Choroid plexus epithelial cell (primary cell): ENCODE measurements at regions not wholly inside any gene's neighbourhood (a gene's known extent, or its start where the extent isn't known, plus 50 kb on each side); places are given as distances from the start of the nearest gene placed in this dataset.

ENCODE experiments used
- DNase-seq: peaks from one replicate; pipeline ENCODE4 v3.0.0-alpha.2; 2010; ENCODE audit warnings: low read depth
- H3K4me3 ChIP-seq: 2 replicates; pipeline ENCODE4 v1.5.1; 2011; ENCODE audit warnings: low read depth, mild to moderate bottlenecking, control low read depth, low read length, moderate library complexity
- CTCF ChIP-seq: conservative IDR thresholded peaks from 2 replicates; pipeline ENCODE4 v1.5.1; 2011; ENCODE audit warnings: low read depth, mild to moderate bottlenecking, control low read depth, inconsistent platforms, low read length, moderate library complexity

DNA sequence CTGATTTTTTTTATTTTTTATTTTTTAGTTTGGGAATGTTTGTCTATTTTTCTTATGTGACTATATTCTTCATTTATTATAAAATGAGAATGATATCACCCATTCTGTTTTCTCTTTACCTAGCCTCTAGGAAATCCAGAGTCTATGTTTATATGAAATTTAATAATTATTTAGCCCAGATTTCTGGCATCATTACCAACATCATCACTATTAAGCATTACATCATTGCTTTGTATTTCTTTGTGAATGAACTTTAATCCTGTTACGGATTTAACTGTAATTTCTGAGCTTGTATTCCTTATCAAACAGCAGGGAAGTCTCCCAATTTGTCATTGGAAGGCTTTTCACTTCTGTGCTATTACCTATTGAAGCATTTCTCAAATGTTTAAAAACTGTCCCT lies 72.7 kb upstream of the NOX3 start:
- DNase-seq = peak; percentile 18
- TF ChIP-seq CTCF = no peak
- H3K4me3 ChIP-seq = no peak overlapping the region

DNA sequence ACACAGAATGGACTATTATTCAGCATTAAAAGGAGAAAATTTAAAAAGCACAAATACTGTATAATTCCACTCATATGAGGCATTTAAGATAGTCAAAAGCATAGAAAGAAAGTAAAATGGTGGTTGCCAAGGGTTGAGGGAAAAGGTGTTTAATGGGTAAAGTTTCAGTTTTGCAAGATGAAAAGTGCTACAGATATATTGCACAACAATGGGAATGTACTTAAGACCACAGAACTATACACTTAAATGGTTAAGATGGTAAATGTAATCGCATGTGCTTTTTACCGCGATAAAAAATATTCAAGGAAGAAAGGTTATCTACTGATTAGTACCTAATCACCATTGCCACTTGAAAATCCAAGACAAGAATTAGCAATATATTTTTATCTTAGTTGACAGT lies 71.8 kb upstream of the NOX3 start:
- no peak for DNase-seq
- no peak overlapping the region for H3K4me3 ChIP-seq
- TF ChIP-seq CTCF = no peak

DNA sequence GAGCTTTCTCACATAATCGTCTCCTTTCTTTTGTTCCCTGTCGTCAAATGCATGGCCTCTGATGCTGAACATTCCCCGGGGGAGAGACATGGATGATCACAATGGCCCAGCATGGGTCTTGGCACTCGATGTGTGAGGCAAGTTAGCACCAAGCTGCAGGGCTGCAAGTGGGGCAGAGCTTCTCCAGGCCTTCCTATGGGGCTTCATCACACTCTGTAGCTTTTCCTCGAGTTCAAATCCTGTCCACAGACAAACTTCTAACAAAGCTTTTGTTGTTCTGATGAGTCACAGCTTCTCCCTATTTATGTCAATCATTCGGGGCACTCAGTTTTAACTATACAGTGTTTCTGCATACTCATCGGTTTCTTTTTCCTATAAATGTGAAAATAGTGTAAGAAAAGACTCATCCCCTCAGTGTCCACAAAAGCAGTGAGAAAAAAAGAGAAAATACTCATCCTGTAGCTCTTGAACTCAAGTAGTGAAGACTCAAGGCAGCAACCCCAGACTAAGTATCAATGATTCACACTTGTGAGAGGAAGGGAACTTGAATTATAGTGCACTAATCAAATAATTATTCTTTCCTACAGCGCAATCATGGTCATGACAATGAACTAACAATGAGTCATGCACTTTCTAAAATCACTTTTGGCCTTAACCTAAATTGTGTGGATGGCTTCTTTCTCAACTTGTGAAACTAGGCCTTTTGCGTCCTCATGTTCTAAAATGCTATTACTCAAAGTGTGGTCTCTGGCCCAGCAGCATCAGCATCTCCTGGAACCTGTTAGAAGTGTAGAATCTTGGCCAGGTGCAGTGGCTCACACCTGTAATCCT lies 68.4 kb upstream of the NOX3 start:
- DNase-seq = peak; percentile 47
- H3K4me3 ChIP-seq = no peak overlapping the region
- no peak for TF ChIP-seq CTCF

DNA sequence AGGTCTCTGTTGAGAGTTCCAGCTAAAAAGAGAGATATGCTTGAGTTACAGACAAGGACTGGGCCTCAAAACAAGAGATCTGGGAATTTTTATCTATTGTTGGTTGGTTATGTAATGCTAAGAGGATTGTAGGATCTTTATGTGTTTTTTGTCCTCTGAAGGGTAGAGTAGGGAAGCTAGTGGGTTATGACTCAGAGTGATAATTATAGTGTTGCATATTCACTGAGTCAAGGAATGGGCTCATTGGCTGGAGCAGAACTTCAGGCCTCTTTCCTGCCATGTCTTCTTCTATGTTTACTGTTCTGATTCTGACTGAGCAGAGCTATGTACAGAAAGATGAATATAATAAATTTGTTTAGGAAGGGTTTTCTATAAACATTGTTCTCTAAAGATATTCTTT lies 66.1 kb upstream of the NOX3 start:
- no peak overlapping the region for H3K4me3 ChIP-seq
- no peak for DNase-seq
- TF ChIP-seq CTCF = no peak

- TF ChIP-seq CTCF = no peak
- H3K4me3 ChIP-seq = no peak overlapping the region
- no peak for DNase-seq
Observed at GRCh38 chr6:155520078-155520477, 64.4 kb upstream of the NOX3 start.

DNA sequence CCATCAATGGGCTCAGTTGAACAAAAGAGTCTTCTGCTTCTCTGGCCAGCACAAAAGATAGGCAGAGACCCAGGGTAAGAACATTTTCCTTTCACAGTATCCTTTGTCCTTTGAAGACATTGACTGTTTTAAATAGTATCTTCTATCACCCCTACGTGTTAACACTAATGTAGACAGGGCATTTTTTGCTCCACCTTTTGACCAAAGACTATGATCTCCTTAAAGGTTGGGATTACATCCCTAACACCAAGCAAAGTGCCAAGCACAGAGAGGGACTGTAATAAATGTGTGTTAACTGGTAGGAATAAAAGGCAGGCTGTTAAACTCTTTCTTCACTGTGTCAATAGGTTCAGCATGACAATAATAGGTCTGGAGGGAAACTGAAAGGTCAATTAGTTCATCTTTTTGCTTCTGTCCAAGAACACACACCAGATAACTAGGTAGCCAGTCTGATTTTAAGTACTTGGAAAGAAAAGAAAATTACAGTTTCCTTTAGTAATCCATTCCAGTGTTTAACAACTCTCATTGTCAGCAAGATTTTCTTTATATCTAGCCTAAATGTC lies 63.6 kb upstream of the NOX3 start:
- no peak for TF ChIP-seq CTCF
- H3K4me3 ChIP-seq = no peak overlapping the region
- no peak for DNase-seq

DNA sequence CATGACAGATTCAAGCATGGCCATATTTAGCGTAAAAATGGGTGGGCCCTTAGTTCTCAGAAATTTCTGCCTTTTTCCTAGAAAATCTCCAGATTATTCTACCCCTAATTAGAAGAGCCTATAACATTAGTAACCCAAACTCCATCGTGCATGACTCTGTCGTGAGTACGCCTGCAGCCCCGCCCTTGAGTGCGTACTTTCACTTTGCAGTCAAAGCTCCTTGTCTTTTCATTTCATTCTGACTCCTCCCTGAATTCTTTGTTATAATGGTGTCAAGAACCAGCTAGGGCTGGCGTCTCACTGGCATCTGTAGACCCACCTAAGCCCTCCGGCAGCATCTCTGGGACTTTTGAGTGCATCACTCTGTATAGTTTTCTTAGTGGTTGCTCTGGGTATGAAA lies 61.7 kb upstream of the NOX3 start:
- H3K4me3 ChIP-seq = no peak overlapping the region
- TF ChIP-seq CTCF = no peak
- DNase-seq = no peak
